Gastrocnemius medialis (tissue), 4 donors: ENCODE measurements at regions not wholly inside any gene's neighbourhood (a gene's known extent, or its start where the extent isn't known, plus 50 kb on each side); places are given as distances from the start of the nearest gene placed in this dataset.

Source experiments
- POLR2A ChIP-seq, 2 donors: fragments of 450-650 bp; IDR thresholded peaks; one replicate each; pipeline ENCODE4 v1.6.1; 2017; ENCODE audit warnings: antibody characterized with exemption in 2 of 2, mild to moderate bottlenecking in 2 of 2, moderate library complexity in 2 of 2
- TF ChIP-seq, protein P1 (sequence below), 5 experiments: fragments of 450-650 bp in 3 of 5; fragments of 200-600 bp in 2 of 5; sonication (generic) in 2 of 5; IDR thresholded peaks in 4 of 5; conservative IDR thresholded peaks in 1 of 5; 1 replicate in 4 of 5; 2 replicates in 1 of 5; pipeline ENCODE4 v1.5.1; 2016 to 2019; ENCODE audit warnings: antibody characterized with exemption in 5 of 5, mild to moderate bottlenecking in 3 of 5, moderate library complexity in 3 of 5

DNA sequence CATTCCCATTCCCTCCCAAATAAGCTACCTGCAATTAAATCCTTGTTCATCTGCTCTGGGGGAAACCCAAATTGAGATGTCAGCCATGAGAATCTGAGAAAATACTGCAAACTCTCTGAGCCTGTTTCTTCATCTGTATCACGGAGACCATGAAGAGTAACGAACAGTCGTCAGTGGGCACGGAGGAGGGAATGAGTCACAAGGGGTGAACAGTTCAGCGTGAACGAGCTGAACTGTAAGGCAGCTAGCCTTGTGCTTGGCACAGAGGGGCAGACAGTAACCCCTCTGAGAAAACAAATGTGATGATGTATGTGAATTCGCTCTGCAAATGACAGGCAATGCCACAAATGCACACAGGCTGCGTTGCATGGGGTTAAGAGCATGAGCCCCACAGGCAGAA lies 288.7 kb downstream of the FOXO1 start:
- TF ChIP-seq, protein P1, sequence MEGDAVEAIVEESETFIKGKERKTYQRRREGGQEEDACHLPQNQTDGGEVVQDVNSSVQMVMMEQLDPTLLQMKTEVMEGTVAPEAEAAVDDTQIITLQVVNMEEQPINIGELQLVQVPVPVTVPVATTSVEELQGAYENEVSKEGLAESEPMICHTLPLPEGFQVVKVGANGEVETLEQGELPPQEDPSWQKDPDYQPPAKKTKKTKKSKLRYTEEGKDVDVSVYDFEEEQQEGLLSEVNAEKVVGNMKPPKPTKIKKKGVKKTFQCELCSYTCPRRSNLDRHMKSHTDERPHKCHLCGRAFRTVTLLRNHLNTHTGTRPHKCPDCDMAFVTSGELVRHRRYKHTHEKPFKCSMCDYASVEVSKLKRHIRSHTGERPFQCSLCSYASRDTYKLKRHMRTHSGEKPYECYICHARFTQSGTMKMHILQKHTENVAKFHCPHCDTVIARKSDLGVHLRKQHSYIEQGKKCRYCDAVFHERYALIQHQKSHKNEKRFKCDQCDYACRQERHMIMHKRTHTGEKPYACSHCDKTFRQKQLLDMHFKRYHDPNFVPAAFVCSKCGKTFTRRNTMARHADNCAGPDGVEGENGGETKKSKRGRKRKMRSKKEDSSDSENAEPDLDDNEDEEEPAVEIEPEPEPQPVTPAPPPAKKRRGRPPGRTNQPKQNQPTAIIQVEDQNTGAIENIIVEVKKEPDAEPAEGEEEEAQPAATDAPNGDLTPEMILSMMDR (IDR thresholded peaks at IDR 0.05 in 4 of 5, conservative IDR thresholded peaks at IDR 0.05 in 1 of 5), result no peak
- no peak for TF ChIP-seq POLR2A (IDR thresholded peaks at IDR 0.05)
